Mesenchymal stem cell (in vitro differentiated cells and primary cell): ENCODE measurements at regions not wholly inside any gene's neighbourhood (a gene's known extent, or its start where the extent isn't known, plus 50 kb on each side); places are given as distances from the start of the nearest gene placed in this dataset.

Source experiments
- DNase-seq: peaks from one replicate; pipeline ENCODE4 v3.0.0-alpha.2; 2013
- H2AFZ ChIP-seq: one replicate; pipeline ENCODE4 v1.6.1; 2013; ENCODE audit warnings: low read depth, mild to moderate bottlenecking, control low read depth, inconsistent platforms, low read length, moderate library complexity
- H2AK5ac ChIP-seq: 2 replicates; pipeline ENCODE4 v1.6.1; 2013; ENCODE audit warnings: low read length, moderate library complexity, mild to moderate bottlenecking, inconsistent platforms; ENCODE audit not compliant: severe bottlenecking
- H2BK120ac ChIP-seq: one replicate; pipeline ENCODE4 v1.6.1; 2013; ENCODE audit warnings: low read depth, mild to moderate bottlenecking, inconsistent platforms, low read length, moderate library complexity
- H2BK12ac ChIP-seq, 2 experiments: one replicate each; pipeline ENCODE4 v1.6.1; 2013; ENCODE audit warnings: inconsistent platforms in 2 of 2, low read length in 2 of 2, mild to moderate bottlenecking in 2 of 2, moderate library complexity in 2 of 2, control low read depth in 1 of 2
- H2BK15ac ChIP-seq: one replicate; pipeline ENCODE4 v1.6.1; 2013; ENCODE audit warnings: mild to moderate bottlenecking, low read depth, inconsistent platforms; ENCODE audit not compliant: poor library complexity, severe bottlenecking
- H2BK5ac ChIP-seq: 2 replicates; pipeline ENCODE4 v1.6.1; 2013; ENCODE audit warnings: low read depth, mild to moderate bottlenecking, low read length, control low read depth, inconsistent platforms; ENCODE audit not compliant: poor library complexity, severe bottlenecking
- H3K14ac ChIP-seq, 2 experiments: one replicate each; pipeline ENCODE4 v1.6.1; 2013; ENCODE audit warnings: inconsistent platforms in 2 of 2, low read length in 2 of 2, control low read depth in 1 of 2, mild to moderate bottlenecking in 1 of 2, moderate library complexity in 1 of 2
- H3K18ac ChIP-seq, 2 experiments: one replicate each; pipeline ENCODE4 v1.6.1; 2013; ENCODE audit warnings: inconsistent platforms in 2 of 2, low read length in 2 of 2, control low read depth in 1 of 2, low read depth in 1 of 2, mild to moderate bottlenecking in 1 of 2
- H3K23ac ChIP-seq, 2 experiments: one replicate each; pipeline ENCODE4 v1.6.1; 2013; ENCODE audit warnings: inconsistent platforms in 2 of 2, low read length in 2 of 2, mild to moderate bottlenecking in 2 of 2, moderate library complexity in 2 of 2, control low read depth in 1 of 2
- H3K27ac ChIP-seq: 2 replicates; pipeline ENCODE4 v1.5.1; 2013; ENCODE audit warnings: mild to moderate bottlenecking, moderate library complexity, low read length, control low read depth, inconsistent platforms; ENCODE audit not compliant: poor library complexity, severe bottlenecking
- H3K27me3 ChIP-seq, 2 experiments: 2 replicates each; pipeline versions ENCODE4 v1.6.1 to v1.7.0; 2013; ENCODE audit warnings: low read length in 2 of 2, mild to moderate bottlenecking in 2 of 2, moderate library complexity in 2 of 2, control low read depth in 1 of 2, inconsistent platforms in 1 of 2; ENCODE audit not compliant: control insufficient read depth in 1 of 2, insufficient read depth in 1 of 2
- H3K36me3 ChIP-seq, 2 experiments: 2 replicates each; pipeline versions ENCODE4 v1.6.1 to v1.7.0; 2013; ENCODE audit warnings: low read length in 2 of 2, control low read depth in 1 of 2, inconsistent platforms in 1 of 2, low read depth in 1 of 2, mild to moderate bottlenecking in 1 of 2; ENCODE audit not compliant: insufficient read depth in 2 of 2, control insufficient read depth in 1 of 2
- H3K4ac ChIP-seq, 2 experiments: one replicate each; pipeline ENCODE4 v1.6.1; 2013; ENCODE audit warnings: inconsistent platforms in 2 of 2, low read length in 2 of 2, mild to moderate bottlenecking in 2 of 2, moderate library complexity in 2 of 2, control low read depth in 1 of 2, low read depth in 1 of 2
- H3K4me1 ChIP-seq: 2 replicates; pipeline ENCODE4 v1.6.1; 2013; ENCODE audit warnings: low read depth, low read length, control low read depth; ENCODE audit not compliant: control insufficient read depth, insufficient read depth
- H3K4me2 ChIP-seq: 2 replicates; pipeline ENCODE4 v1.6.1; 2013; ENCODE audit warnings: low read length, mild to moderate bottlenecking, inconsistent platforms; ENCODE audit not compliant: poor library complexity, severe bottlenecking
- H3K4me3 ChIP-seq, 2 experiments: 2 replicates each; pipeline versions ENCODE4 v1.5.1 to v1.7.0; 2013; ENCODE audit warnings: low read length in 2 of 2, mild to moderate bottlenecking in 2 of 2, control low read depth in 1 of 2, low read depth in 1 of 2; ENCODE audit not compliant: insufficient read depth in 1 of 2
- H3K79me1 ChIP-seq: replicated peaks from 2 replicates; pipeline ENCODE4 v1.6.1; 2013; ENCODE audit warnings: mild to moderate bottlenecking, control low read depth, low read length, inconsistent platforms; ENCODE audit not compliant: poor library complexity, severe bottlenecking
- H3K9ac ChIP-seq: 2 replicates; pipeline ENCODE4 v1.7.0; 2013; ENCODE audit warnings: mild to moderate bottlenecking, low read length, moderate library complexity
- H3K9me3 ChIP-seq: 2 replicates; pipeline ENCODE4 v1.7.0; 2013; ENCODE audit warnings: mild to moderate bottlenecking, low read length; ENCODE audit not compliant: control insufficient read depth
- H4K8ac ChIP-seq: one replicate; pipeline ENCODE4 v1.6.1; 2013; ENCODE audit warnings: inconsistent platforms, mild to moderate bottlenecking, low read length, moderate library complexity
- H4K91ac ChIP-seq: one replicate; pipeline ENCODE4 v1.6.1; 2013; ENCODE audit warnings: mild to moderate bottlenecking, low read length, inconsistent platforms
- WGBS: methylation state at CpG from one replicate; pipeline ENCODE4 v1.1.7; 2013; ENCODE audit warnings: mixed read lengths; 5-methylcytosine and 5-hydroxymethylcytosine counted together

DNA sequence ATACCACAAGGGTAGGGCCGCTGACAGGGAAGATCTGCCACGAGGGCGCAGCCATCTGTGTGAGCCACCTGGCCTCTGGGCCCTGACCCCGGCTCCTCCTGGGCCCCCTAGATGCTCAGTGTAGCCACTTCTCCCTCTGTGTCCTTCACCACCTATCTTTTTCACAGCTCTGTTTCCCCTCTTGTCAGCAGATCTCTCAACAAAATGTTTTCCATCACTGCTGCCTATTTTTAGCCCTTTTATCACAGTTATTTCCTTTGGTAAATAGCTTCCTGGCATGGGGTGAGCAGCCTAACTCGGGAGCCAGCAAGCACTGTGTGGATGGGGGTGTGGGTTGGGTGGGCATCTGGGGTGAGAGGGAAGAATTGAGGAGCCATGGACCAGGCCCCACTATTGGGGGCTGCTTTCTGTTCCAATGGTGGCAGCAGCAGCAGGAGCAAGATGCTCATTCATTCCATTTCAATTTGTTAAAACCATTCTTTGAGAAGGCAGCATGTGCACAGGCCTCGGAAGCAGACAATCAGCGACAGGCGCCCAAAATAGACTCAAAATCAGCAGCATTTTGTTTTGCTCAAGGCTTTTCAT, 135.2 kb upstream of the NAV2 start:
- Histone ChIP-seq H3K27ac (no peak overlapping the region), H3K4me3 (peak overlapping the region in 1 of 2 experiments; percentile 34), H2AK5ac (no peak overlapping the region), H3K14ac (no peak overlapping the region), H3K4ac (no peak overlapping the region), H2BK12ac (peak overlapping the region in 1 of 2 experiments; percentile 18), H3K4me2 (no peak overlapping the region), H3K36me3 (no peaks in the 10 kb centered on the region), H2BK5ac (no peak overlapping the region), H3K18ac (no peak overlapping the region), H2AFZ (no peak overlapping the region), H4K8ac (no peak overlapping the region), H4K91ac (no peak overlapping the region), H3K27me3 (no peaks in the 10 kb centered on the region), H3K23ac (no peak overlapping the region), H2BK15ac (no peak overlapping the region), H3K9me3 (no peaks in the 10 kb centered on the region), H2BK120ac (no peak overlapping the region), H3K79me1 (no peaks in the 10 kb centered on the region), H3K9ac (peak overlapping the region; percentile 67), H3K4me1 (peaks cover 9% of the 10 kb centered on the region)
- peak; percentile 56 for DNase-seq
- WGBS = 53% methylated on average over 8 of the region's 8 CpGs

- H3K9ac ChIP-seq = peak overlapping the region; percentile 67
- H4K91ac ChIP-seq = no peak overlapping the region
- H4K8ac ChIP-seq = no peak overlapping the region
- peaks cover 9% of the 10 kb centered on the region for H3K4me1 ChIP-seq
- no peak overlapping the region for H3K27ac ChIP-seq
- no peak for DNase-seq
- no peak overlapping the region for H3K18ac ChIP-seq
- no peak overlapping the region for H2BK12ac ChIP-seq
- H3K36me3 ChIP-seq = no peaks in the 10 kb centered on the region
- no peak overlapping the region for H2AFZ ChIP-seq
- WGBS = 90% methylated on average over 6 of the region's 6 CpGs
- H2BK15ac ChIP-seq = no peak overlapping the region
- H3K79me1 ChIP-seq = no peaks in the 10 kb centered on the region
- H3K4me3 ChIP-seq = no peak overlapping the region
- H3K23ac ChIP-seq = no peak overlapping the region
- H3K14ac ChIP-seq = no peak overlapping the region
- no peaks in the 10 kb centered on the region for H3K9me3 ChIP-seq
- no peak overlapping the region for H2AK5ac ChIP-seq
- H2BK5ac ChIP-seq = no peak overlapping the region
- H2BK120ac ChIP-seq = no peak overlapping the region
- no peak overlapping the region for H3K4me2 ChIP-seq
- H3K27me3 ChIP-seq = no peaks in the 10 kb centered on the region
- no peak overlapping the region for H3K4ac ChIP-seq
Observed at GRCh38 chr11:19576903-19577302, 135.7 kb upstream of the NAV2 start.

- WGBS = 77% methylated on average over 2 of the region's 3 CpGs
- H3K4me1 ChIP-seq = peaks cover 9% of the 10 kb centered on the region
- H3K27ac ChIP-seq = no peak overlapping the region
- H4K91ac ChIP-seq = no peak overlapping the region
- H2BK15ac ChIP-seq = no peak overlapping the region
- H3K18ac ChIP-seq = no peak overlapping the region
- no peak overlapping the region for H3K4me3 ChIP-seq
- H3K79me1 ChIP-seq = no peaks in the 10 kb centered on the region
- no peak overlapping the region for H3K9ac ChIP-seq
- H2BK12ac ChIP-seq = no peak overlapping the region
- no peak overlapping the region for H4K8ac ChIP-seq
- no peak for DNase-seq
- H2BK120ac ChIP-seq = no peak overlapping the region
- H2AK5ac ChIP-seq = no peak overlapping the region
- H3K36me3 ChIP-seq = no peaks in the 10 kb centered on the region
- H2AFZ ChIP-seq = no peak overlapping the region
- no peak overlapping the region for H3K4me2 ChIP-seq
- no peak overlapping the region for H3K23ac ChIP-seq
- H2BK5ac ChIP-seq = no peak overlapping the region
- H3K9me3 ChIP-seq = no peaks in the 10 kb centered on the region
- no peaks in the 10 kb centered on the region for H3K27me3 ChIP-seq
- H3K4ac ChIP-seq = no peak overlapping the region
- no peak overlapping the region for H3K14ac ChIP-seq
Observed at GRCh38 chr11:19576054-19576453, 136.6 kb upstream of the NAV2 start.

DNA sequence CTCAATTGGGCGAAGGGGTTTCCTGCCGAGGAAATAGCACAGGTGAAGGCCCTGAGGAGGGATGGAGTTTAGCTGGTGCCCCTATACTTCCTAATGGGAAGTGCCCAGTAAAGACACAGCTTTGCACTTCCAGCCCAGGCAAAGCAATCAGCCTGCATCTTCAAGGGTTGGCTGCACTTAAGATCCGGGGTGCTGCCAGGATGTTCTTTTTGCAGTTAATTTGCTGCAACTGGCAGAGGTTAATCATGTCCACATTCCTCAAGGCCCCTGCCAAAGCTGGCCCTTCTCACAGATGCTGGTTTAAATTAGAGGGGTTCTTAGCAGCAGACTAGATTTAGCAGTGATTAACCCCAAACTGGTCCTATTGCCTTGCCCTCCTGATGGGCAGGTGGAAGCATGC, 137.7 kb upstream of the NAV2 start:
- Histone ChIP-seq H2BK15ac (no peak overlapping the region), H3K14ac (no peak overlapping the region), H3K18ac (no peak overlapping the region), H3K23ac (no peak overlapping the region), H2BK12ac (no peak overlapping the region), H2AFZ (no peak overlapping the region), H3K36me3 (no peaks in the 10 kb centered on the region), H3K79me1 (no peaks in the 10 kb centered on the region), H3K4me3 (no peak overlapping the region), H4K8ac (no peak overlapping the region), H3K4me1 (peaks cover 9% of the 10 kb centered on the region), H3K4ac (no peak overlapping the region), H3K9ac (no peak overlapping the region), H3K4me2 (no peak overlapping the region), H3K27me3 (no peaks in the 10 kb centered on the region), H3K9me3 (no peaks in the 10 kb centered on the region), H3K27ac (no peak overlapping the region), H4K91ac (no peak overlapping the region), H2BK120ac (no peak overlapping the region), H2BK5ac (no peak overlapping the region), H2AK5ac (no peak overlapping the region)
- WGBS = 67% methylated on average over 3 of the region's 3 CpGs
- no peak for DNase-seq
